WTC11 (cell line): ENCODE measurements at regions not wholly inside any gene's neighbourhood (a gene's known extent, or its start where the extent isn't known, plus 50 kb on each side); places are given as distances from the start of the nearest gene placed in this dataset.

Source experiments
- CTCF ChIP-seq: fragments of 200-600 bp; IDR thresholded peaks from 2 replicates; pipeline ENCODE4 v1.8.0; 2022; ENCODE audit warnings: antibody characterized with exemption
- TCF7 ChIP-seq: sonication (generic); formaldehyde crosslinking; IDR thresholded peaks from 2 replicates; pipeline ENCODE4 v1.8.0; 2022; ENCODE audit warnings: mild to moderate bottlenecking, low read depth, missing genetic modification reagents, moderate library complexity
- ZNF416 ChIP-seq: fragments of 250-450 bp; sonication (Bioruptor Pico); IDR thresholded peaks from 2 replicates; pipeline ENCODE4 v1.9.0; 2021; ENCODE audit warnings: mild to moderate bottlenecking, inconsistent platforms
- TF ChIP-seq, protein P1 (sequence below): sonication (generic); formaldehyde crosslinking; IDR thresholded peaks from 2 replicates; pipeline ENCODE4 v1.8.0; 2022; ENCODE audit warnings: mild to moderate bottlenecking, missing genetic modification reagents

GRCh38 chr1:104797982-104798381 lies 1048.3 kb downstream of the AMY1C start:
- TF ChIP-seq TCF7 (no peak), ZNF416 (CRISPR knock-in tag) (no peak), CTCF (no peak)
- TF ChIP-seq, protein P1, sequence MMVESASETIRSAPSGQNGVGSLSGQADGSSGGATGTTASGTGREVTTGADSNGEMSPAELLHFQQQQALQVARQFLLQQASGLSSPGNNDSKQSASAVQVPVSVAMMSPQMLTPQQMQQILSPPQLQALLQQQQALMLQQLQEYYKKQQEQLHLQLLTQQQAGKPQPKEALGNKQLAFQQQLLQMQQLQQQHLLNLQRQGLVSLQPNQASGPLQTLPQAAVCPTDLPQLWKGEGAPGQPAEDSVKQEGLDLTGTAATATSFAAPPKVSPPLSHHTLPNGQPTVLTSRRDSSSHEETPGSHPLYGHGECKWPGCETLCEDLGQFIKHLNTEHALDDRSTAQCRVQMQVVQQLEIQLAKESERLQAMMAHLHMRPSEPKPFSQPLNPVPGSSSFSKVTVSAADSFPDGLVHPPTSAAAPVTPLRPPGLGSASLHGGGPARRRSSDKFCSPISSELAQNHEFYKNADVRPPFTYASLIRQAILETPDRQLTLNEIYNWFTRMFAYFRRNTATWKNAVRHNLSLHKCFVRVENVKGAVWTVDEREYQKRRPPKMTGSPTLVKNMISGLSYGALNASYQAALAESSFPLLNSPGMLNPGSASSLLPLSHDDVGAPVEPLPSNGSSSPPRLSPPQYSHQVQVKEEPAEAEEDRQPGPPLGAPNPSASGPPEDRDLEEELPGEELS (CRISPR knock-in tag), result no peak
